ENCODE measurements at regions not wholly inside any gene's neighbourhood (a gene's known extent, or its start where the extent isn't known, plus 50 kb on each side); places are given as distances from the start of the nearest gene placed in this dataset.

DNA sequence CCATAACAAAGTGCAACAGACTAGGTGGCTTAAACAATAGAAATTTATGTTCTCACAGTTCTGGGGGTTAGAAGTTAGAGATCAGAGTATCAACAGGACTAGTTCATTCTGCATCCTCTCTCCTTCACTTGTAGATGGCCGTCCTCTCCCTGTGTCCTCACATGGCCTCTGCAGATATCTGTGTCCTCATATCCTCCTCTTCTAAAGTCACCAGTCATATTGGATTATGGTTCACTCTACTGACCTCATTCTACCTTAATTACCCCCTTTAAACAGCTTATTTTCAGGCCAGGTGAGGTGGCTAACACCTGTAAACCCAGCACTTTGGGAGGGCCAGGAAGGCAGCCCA lies 135.1 kb downstream of the RAB38 start:
- Histone ChIP-seq H3K9ac (ENCODE audit: low read length in 3 of 3) (no peak overlapping the region), H3K4me3 (ENCODE audit: low read length in 3 of 3) (no peak overlapping the region), H3K36me3 (ENCODE audit: control insufficient read depth in 2 of 3, insufficient read depth in 3 of 3, low read length in 3 of 3) (no peaks in the 10 kb centered on the region), H3K27ac (ENCODE audit: low read depth in 2 of 2, low read length in 2 of 2) (no peak overlapping the region), H3K4me1 (ENCODE audit: control insufficient read depth in 2 of 3, insufficient read depth in 2 of 3, low read depth in 1 of 3, low read length in 3 of 3) (no peaks in the 10 kb centered on the region), H3K9me3 (ENCODE audit: control insufficient read depth in 2 of 3, insufficient read depth in 1 of 3, low read length in 3 of 3) (no peaks in the 10 kb centered on the region), H3K27me3 (ENCODE audit: control insufficient read depth, insufficient read depth, low read length) (no peaks in the 10 kb centered on the region)
- DNase-seq (no peak), FAIRE-seq (no peak)
- TF ChIP-seq, protein P1, sequence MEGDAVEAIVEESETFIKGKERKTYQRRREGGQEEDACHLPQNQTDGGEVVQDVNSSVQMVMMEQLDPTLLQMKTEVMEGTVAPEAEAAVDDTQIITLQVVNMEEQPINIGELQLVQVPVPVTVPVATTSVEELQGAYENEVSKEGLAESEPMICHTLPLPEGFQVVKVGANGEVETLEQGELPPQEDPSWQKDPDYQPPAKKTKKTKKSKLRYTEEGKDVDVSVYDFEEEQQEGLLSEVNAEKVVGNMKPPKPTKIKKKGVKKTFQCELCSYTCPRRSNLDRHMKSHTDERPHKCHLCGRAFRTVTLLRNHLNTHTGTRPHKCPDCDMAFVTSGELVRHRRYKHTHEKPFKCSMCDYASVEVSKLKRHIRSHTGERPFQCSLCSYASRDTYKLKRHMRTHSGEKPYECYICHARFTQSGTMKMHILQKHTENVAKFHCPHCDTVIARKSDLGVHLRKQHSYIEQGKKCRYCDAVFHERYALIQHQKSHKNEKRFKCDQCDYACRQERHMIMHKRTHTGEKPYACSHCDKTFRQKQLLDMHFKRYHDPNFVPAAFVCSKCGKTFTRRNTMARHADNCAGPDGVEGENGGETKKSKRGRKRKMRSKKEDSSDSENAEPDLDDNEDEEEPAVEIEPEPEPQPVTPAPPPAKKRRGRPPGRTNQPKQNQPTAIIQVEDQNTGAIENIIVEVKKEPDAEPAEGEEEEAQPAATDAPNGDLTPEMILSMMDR (IDR thresholded peaks at IDR 0.05; ENCODE audit: borderline replicate concordance, extremely low read depth, insufficient read depth), result no peak
- intact Hi-C loops (cut with DNase I), result no loop called here

DNA sequence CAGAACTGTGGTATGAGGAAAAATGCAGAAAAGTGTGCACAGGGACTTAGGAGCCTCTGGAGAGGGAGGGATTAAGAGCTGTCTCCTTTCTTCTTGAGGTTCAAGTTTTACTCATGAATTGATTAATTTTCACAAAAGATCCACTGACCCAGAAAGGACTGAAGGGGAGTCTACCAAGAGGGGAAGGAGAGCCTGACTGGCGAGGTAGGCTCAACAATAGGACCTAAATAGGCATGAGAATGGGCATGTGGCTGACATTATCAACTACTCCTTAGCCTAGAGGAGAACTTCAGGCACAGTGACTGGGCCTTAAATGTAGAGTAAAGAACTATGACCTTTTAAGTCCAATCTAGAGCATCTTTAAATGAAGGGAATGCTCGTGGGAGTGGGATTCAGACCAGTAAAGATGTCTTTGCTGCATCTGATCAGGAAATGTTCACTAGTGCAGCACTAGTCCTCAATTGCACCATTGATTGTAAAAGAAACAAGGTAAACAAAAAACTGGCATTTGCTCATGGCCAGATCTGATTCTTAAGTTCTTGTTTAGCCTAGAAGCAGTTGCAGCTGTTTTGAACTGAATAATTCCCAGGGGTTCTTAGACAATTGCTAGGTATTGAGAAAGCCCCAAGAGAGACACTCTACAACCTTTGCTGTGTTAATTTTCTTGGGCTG lies 135.6 kb downstream of the RAB38 start:
- Histone ChIP-seq H3K4me1 (ENCODE audit: control insufficient read depth in 2 of 3, insufficient read depth in 2 of 3, low read depth in 1 of 3, low read length in 3 of 3) (no peaks in the 10 kb centered on the region), H3K27ac (ENCODE audit: low read depth in 2 of 2, low read length in 2 of 2) (no peak overlapping the region), H3K9ac (ENCODE audit: low read length in 3 of 3) (no peak overlapping the region), H3K4me3 (ENCODE audit: low read length in 3 of 3) (no peak overlapping the region), H3K9me3 (ENCODE audit: control insufficient read depth in 2 of 3, insufficient read depth in 1 of 3, low read length in 3 of 3) (no peaks in the 10 kb centered on the region), H3K27me3 (ENCODE audit: control insufficient read depth, insufficient read depth, low read length) (no peaks in the 10 kb centered on the region), H3K36me3 (ENCODE audit: control insufficient read depth in 2 of 3, insufficient read depth in 3 of 3, low read length in 3 of 3) (no peaks in the 10 kb centered on the region)
- no peak for DNase-seq
- TF ChIP-seq, protein P1 (IDR thresholded peaks at IDR 0.05; ENCODE audit: borderline replicate concordance, extremely low read depth, insufficient read depth), result no peak
- intact Hi-C loops (cut with DNase I), result no loop called here
- FAIRE-seq, result no peak

DNA sequence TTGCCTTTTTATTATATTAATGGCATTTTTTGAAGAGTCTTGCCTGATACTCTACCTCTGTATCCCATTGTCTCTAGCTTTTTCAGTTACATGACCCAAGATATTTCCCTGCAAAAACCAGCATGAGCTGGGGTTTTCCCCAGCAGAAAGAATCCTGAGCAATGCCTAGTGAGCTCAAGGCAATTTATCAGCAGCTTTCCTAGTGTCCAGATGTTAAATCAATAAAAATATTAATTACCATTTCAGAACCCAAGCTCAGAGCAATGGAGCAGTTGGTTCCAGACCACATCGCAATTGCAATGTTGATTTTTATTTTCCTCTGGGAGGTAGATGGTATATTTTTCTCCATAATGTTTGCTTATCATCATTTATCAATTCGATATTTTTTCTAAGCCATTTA lies 137.2 kb downstream of the RAB38 start:
- H3K36me3 ChIP-seq (ENCODE audit: control insufficient read depth in 2 of 3, insufficient read depth in 3 of 3, low read length in 3 of 3), result no peaks in the 10 kb centered on the region
- FAIRE-seq, result no peak
- no peak overlapping the region for H3K9ac ChIP-seq (ENCODE audit: low read length in 3 of 3)
- TF ChIP-seq, protein P1 (IDR thresholded peaks at IDR 0.05; ENCODE audit: borderline replicate concordance, extremely low read depth, insufficient read depth), result no peak
- DNase-seq, result no peak
- H3K27me3 ChIP-seq (ENCODE audit: control insufficient read depth, insufficient read depth, low read length), result no peaks in the 10 kb centered on the region
- intact Hi-C loops (cut with DNase I), result no loop called here
- no peaks in the 10 kb centered on the region for H3K9me3 ChIP-seq (ENCODE audit: control insufficient read depth in 2 of 3, insufficient read depth in 1 of 3, low read length in 3 of 3)
- no peak overlapping the region for H3K27ac ChIP-seq (ENCODE audit: low read depth in 2 of 2, low read length in 2 of 2)
- H3K4me3 ChIP-seq (ENCODE audit: low read length in 3 of 3), result no peak overlapping the region
- no peaks in the 10 kb centered on the region for H3K4me1 ChIP-seq (ENCODE audit: control insufficient read depth in 2 of 3, insufficient read depth in 2 of 3, low read depth in 1 of 3, low read length in 3 of 3)

DNA sequence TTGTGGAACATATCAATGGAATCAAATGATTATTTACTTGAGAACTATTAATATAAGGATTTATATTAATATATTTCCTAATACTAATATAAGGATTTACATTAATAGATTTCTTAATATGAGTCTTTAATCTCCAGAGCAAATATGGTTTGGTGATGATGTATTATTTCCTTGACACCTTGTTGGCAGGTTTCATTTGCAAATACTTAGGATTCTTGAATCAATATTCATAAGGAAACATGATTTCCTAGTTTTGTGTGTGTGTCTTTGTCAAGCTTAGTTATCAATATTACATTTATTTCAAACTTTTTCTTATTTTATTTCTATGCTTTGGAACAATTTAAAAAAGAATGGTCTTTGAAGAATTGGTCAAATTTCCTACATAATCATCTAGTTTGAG lies 138.5 kb downstream of the RAB38 start:
- DNase-seq, result no peak
- H3K9me3 ChIP-seq (ENCODE audit: control insufficient read depth in 2 of 3, insufficient read depth in 1 of 3, low read length in 3 of 3), result no peaks in the 10 kb centered on the region
- no peak overlapping the region for H3K9ac ChIP-seq (ENCODE audit: low read length in 3 of 3)
- no peak overlapping the region for H3K4me3 ChIP-seq (ENCODE audit: low read length in 3 of 3)
- H3K27ac ChIP-seq (ENCODE audit: low read depth in 2 of 2, low read length in 2 of 2), result no peak overlapping the region
- no peaks in the 10 kb centered on the region for H3K27me3 ChIP-seq (ENCODE audit: control insufficient read depth, insufficient read depth, low read length)
- intact Hi-C loops (cut with DNase I), result no loop called here
- H3K4me1 ChIP-seq (ENCODE audit: control insufficient read depth in 2 of 3, insufficient read depth in 2 of 3, low read depth in 1 of 3, low read length in 3 of 3), result no peaks in the 10 kb centered on the region
- no peaks in the 10 kb centered on the region for H3K36me3 ChIP-seq (ENCODE audit: control insufficient read depth in 2 of 3, insufficient read depth in 3 of 3, low read length in 3 of 3)
- FAIRE-seq, result peak; percentile 68
- TF ChIP-seq, protein P1 (IDR thresholded peaks at IDR 0.05; ENCODE audit: borderline replicate concordance, extremely low read depth, insufficient read depth), result no peak
